HFFc6 (cell line): ENCODE measurements at regions not wholly inside any gene's neighbourhood (a gene's known extent, or its start where the extent isn't known, plus 50 kb on each side); places are given as distances from the start of the nearest gene placed in this dataset.

Source experiments
- DNase-seq: peaks from one replicate; pipeline ENCODE4 v3.0.0-alpha.2; 2018
- H3K27ac Mint-ChIP-seq: 2 replicates; pipeline ENCODE4 v1.8.0; 2020; ENCODE audit warnings: mild to moderate bottlenecking, mixed read lengths
- H3K27me3 Mint-ChIP-seq: 2 replicates; pipeline ENCODE4 v1.8.0; 2021; ENCODE audit warnings: mild to moderate bottlenecking, moderate library complexity, mixed read lengths; ENCODE audit not compliant: insufficient read depth
- H3K36me3 Mint-ChIP-seq: 2 replicates; pipeline ENCODE4 v1.8.0; 2021; ENCODE audit warnings: low read depth, mixed read lengths
- H3K4me1 Mint-ChIP-seq: 2 replicates; pipeline ENCODE4 v1.8.0; 2020; ENCODE audit warnings: low read depth, mixed read lengths
- H3K4me3 Mint-ChIP-seq: 2 replicates; pipeline ENCODE4 v1.8.0; 2020; ENCODE audit warnings: mild to moderate bottlenecking, moderate library complexity, mixed read lengths
- H3K9me3 Mint-ChIP-seq: 2 replicates; pipeline ENCODE4 v1.8.0; 2020; ENCODE audit warnings: mild to moderate bottlenecking, mixed read lengths
- TF ChIP-seq, protein P1 (sequence below): fragments of 200-600 bp; sonication (generic); IDR thresholded peaks from 2 replicates; pipeline ENCODE4 v1.5.0; 2021; ENCODE audit warnings: antibody characterized with exemption, mild to moderate bottlenecking

DNA sequence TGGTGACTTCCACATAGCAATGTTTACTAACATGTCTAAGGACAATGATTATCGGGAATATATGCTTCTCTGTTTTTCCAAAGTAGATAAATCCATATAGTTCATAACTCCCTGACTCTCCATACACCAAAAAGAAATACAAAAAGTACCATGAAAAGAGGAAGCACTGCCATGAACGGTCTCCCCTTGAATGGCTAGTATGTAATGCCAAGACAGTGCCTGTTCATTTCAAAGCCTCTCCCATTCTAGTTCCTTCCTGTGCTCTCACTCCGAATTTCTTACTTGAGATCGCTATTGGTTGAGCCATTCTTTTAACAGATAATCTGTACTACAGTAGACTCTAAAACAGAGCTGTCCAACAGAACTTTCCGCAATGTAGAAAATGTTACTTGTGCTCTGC, 54.8 kb upstream of the EDN1 start:
- no peak overlapping the region for H3K4me3 Mint-ChIP-seq
- H3K9me3 Mint-ChIP-seq, result no peaks in the 10 kb centered on the region
- peaks cover 24% of the 10 kb centered on the region for H3K4me1 Mint-ChIP-seq
- H3K27ac Mint-ChIP-seq, result no peak overlapping the region
- H3K27me3 Mint-ChIP-seq, result no peaks in the 10 kb centered on the region
- no peaks in the 10 kb centered on the region for H3K36me3 Mint-ChIP-seq
- TF ChIP-seq, protein P1, sequence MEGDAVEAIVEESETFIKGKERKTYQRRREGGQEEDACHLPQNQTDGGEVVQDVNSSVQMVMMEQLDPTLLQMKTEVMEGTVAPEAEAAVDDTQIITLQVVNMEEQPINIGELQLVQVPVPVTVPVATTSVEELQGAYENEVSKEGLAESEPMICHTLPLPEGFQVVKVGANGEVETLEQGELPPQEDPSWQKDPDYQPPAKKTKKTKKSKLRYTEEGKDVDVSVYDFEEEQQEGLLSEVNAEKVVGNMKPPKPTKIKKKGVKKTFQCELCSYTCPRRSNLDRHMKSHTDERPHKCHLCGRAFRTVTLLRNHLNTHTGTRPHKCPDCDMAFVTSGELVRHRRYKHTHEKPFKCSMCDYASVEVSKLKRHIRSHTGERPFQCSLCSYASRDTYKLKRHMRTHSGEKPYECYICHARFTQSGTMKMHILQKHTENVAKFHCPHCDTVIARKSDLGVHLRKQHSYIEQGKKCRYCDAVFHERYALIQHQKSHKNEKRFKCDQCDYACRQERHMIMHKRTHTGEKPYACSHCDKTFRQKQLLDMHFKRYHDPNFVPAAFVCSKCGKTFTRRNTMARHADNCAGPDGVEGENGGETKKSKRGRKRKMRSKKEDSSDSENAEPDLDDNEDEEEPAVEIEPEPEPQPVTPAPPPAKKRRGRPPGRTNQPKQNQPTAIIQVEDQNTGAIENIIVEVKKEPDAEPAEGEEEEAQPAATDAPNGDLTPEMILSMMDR, result no peak
- no peak for DNase-seq

DNA sequence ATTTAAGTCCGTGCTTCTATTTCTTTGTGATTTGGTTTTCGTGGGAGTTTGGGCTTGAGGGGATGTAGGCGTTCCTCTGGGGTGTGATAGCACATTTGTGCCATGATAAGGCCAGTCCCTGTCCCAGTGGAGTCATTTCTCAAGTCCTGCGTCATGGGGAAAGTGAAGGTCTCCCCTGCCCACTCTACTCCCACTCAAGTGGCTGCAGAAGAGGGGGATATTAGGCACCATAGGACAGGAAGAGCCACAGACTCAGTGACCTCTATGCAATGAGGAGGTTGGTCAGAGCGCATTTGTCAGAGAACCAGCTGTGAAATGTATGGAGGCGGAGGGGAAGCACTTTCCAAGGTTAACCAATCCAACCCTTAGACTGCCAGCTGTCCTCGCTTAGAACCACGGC, 51.9 kb upstream of the EDN1 start:
- no peak for DNase-seq
- H3K4me1 Mint-ChIP-seq, result peaks cover 19% of the 10 kb centered on the region
- H3K27ac Mint-ChIP-seq, result no peak overlapping the region

More for the DNA sequence above, 51.9 kb upstream of the EDN1 start:
- TF ChIP-seq, protein P1, result no peak
- no peak overlapping the region for H3K4me3 Mint-ChIP-seq
- H3K9me3 Mint-ChIP-seq, result no peaks in the 10 kb centered on the region
- no peaks in the 10 kb centered on the region for H3K27me3 Mint-ChIP-seq
- H3K36me3 Mint-ChIP-seq, result no peaks in the 10 kb centered on the region
